ENCODE measurements at regions not wholly inside any gene's neighbourhood (a gene's known extent, or its start where the extent isn't known, plus 50 kb on each side); places are given as distances from the start of the nearest gene placed in this dataset.

GRCh38 chr2:59856391-59856790 lies 697.1 kb downstream of the BCL11A start (continued):
- TF ChIP-seq, protein P1, sequence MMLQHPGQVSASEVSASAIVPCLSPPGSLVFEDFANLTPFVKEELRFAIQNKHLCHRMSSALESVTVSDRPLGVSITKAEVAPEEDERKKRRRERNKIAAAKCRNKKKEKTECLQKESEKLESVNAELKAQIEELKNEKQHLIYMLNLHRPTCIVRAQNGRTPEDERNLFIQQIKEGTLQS (IDR thresholded peaks at IDR 0.05; ENCODE audit: insufficient read depth, low read depth, low read length) = no peak
- no peak for TF ChIP-seq ZNF274 (IDR thresholded peaks at IDR 0.05; ENCODE audit: borderline replicate concordance, extremely low read depth, low read length)
- TF ChIP-seq CEBPB (IDR thresholded peaks at IDR 0.05; ENCODE audit: low read depth, low read length) = no peak
- no peak for TF ChIP-seq POLR2A (IDR thresholded peaks at IDR 0.05; ENCODE audit: control extremely low read depth in 1 of 2, low read depth in 2 of 2, low read length in 2 of 2)
- no peak for TF ChIP-seq NRF1 (IDR thresholded peaks at IDR 0.05; ENCODE audit: low read depth, low read length)
- TF ChIP-seq PHF8 (conservative IDR thresholded peaks at IDR 0.05; ENCODE audit: low read depth, low read length) = no peak
- TF ChIP-seq RBBP5 (IDR thresholded peaks at IDR 0.05; ENCODE audit: borderline replicate concordance, low read depth, low read length) = no peak
- no peak for TF ChIP-seq SP2 (IDR thresholded peaks at IDR 0.05; ENCODE audit: low read length)
- no peak for TF ChIP-seq CHD1 (IDR thresholded peaks at IDR 0.05; ENCODE audit: low read depth, low read length)
- no peak for TF ChIP-seq RAD21 (IDR thresholded peaks at IDR 0.05 in 1 of 2, conservative IDR thresholded peaks at IDR 0.05 in 1 of 2; ENCODE audit: low read depth in 2 of 2, low read length in 2 of 2)
- TF ChIP-seq CHD2 (IDR thresholded peaks at IDR 0.05; ENCODE audit: low read length) = no peak
- TF ChIP-seq CTCF (IDR thresholded peaks at IDR 0.05; ENCODE audit: control extremely low read depth in 1 of 3, insufficient read depth in 1 of 3, low read depth in 1 of 3, low read length in 3 of 3) = no peak
- no peak for TF ChIP-seq SIRT6 (IDR thresholded peaks at IDR 0.05; ENCODE audit: low read length)
- TF ChIP-seq TCF12 (IDR thresholded peaks at IDR 0.05; ENCODE audit: low read depth, low read length) = no peak
- TF ChIP-seq TBP (IDR thresholded peaks at IDR 0.05; ENCODE audit: low read depth, low read length) = no peak
